H1 (cell line): ENCODE measurements at regions not wholly inside any gene's neighbourhood (a gene's known extent, or its start where the extent isn't known, plus 50 kb on each side); places are given as distances from the start of the nearest gene placed in this dataset.

Experiments used
- KDM5A ChIP-seq: fragments of 200-600 bp; IDR thresholded peaks from 2 replicates; pipeline ENCODE4 v1.7.1; 2012; ENCODE audit warnings: mild to moderate bottlenecking, low read length, inconsistent platforms, mixed read lengths
- TF ChIP-seq, protein P1 (sequence below): IDR thresholded peaks from 2 replicates; pipeline ENCODE4 v1.6.1; 2012; ENCODE audit warnings: low read length, inconsistent platforms

GRCh38 chr21:39061766-39062165, 121.5 kb downstream of the PSMG1 start (continued):
- TF ChIP-seq, protein P1, sequence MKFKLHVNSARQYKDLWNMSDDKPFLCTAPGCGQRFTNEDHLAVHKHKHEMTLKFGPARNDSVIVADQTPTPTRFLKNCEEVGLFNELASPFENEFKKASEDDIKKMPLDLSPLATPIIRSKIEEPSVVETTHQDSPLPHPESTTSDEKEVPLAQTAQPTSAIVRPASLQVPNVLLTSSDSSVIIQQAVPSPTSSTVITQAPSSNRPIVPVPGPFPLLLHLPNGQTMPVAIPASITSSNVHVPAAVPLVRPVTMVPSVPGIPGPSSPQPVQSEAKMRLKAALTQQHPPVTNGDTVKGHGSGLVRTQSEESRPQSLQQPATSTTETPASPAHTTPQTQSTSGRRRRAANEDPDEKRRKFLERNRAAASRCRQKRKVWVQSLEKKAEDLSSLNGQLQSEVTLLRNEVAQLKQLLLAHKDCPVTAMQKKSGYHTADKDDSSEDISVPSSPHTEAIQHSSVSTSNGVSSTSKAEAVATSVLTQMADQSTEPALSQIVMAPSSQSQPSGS = no peak
- TF ChIP-seq KDM5A = no peak
